Dendritic cell treated with granulocyte-macrophage colony-stimulating factor and Interleukin-4, amounts not matched to agents 40 ng/mL and 50 ng/mL, for 4 days (primary cell): ENCODE measurements at regions not wholly inside any gene's neighbourhood (a gene's known extent, or its start where the extent isn't known, plus 50 kb on each side); places are given as distances from the start of the nearest gene placed in this dataset.

Experiments
- H3K27ac Mint-ChIP-seq: one replicate; pipeline ENCODE4 v1.8.0; 2022; ENCODE audit warnings: mild to moderate bottlenecking, mixed read lengths
- H3K27me3 Mint-ChIP-seq: one replicate; pipeline ENCODE4 v1.8.0; 2022; ENCODE audit warnings: mild to moderate bottlenecking, mixed read lengths
- H3K36me3 Mint-ChIP-seq: one replicate; pipeline ENCODE4 v1.8.0; 2022; ENCODE audit warnings: low read depth, mixed read lengths
- H3K4me1 Mint-ChIP-seq: one replicate; pipeline ENCODE4 v1.8.0; 2022; ENCODE audit warnings: low read depth, mixed read lengths
- H3K4me3 Mint-ChIP-seq: one replicate; pipeline ENCODE4 v1.8.0; 2022; ENCODE audit warnings: mild to moderate bottlenecking, moderate library complexity, mixed read lengths
- H3K9me3 Mint-ChIP-seq: one replicate; pipeline ENCODE4 v1.8.0; 2022; ENCODE audit warnings: mixed read lengths
- intact Hi-C: fragments of 100-400 bp; cut with micrococcal nuclease; formaldehyde crosslinking; loops from one replicate; pipeline ENCODE4 v1.15.0; 2022

- no peak overlapping the region for H3K4me3 Mint-ChIP-seq
- intact Hi-C loops = no loop called here
- H3K9me3 Mint-ChIP-seq = no peaks in the 10 kb centered on the region
- H3K36me3 Mint-ChIP-seq = no peaks in the 10 kb centered on the region
- H3K27me3 Mint-ChIP-seq = peaks cover 58% of the 10 kb centered on the region
- H3K4me1 Mint-ChIP-seq = no peaks in the 10 kb centered on the region
- H3K27ac Mint-ChIP-seq = no peak overlapping the region
Observed at GRCh38 chr1:22344329-22344630, 107.4 kb upstream of the ZBTB40 start.

- no peaks in the 10 kb centered on the region for H3K9me3 Mint-ChIP-seq
- no peaks in the 10 kb centered on the region for H3K4me1 Mint-ChIP-seq
- no peak overlapping the region for H3K27ac Mint-ChIP-seq
- intact Hi-C loops = no loop called here
- H3K36me3 Mint-ChIP-seq = no peaks in the 10 kb centered on the region
- H3K4me3 Mint-ChIP-seq = no peak overlapping the region
- peaks cover 64% of the 10 kb centered on the region for H3K27me3 Mint-ChIP-seq
Observed at GRCh38 chr1:22344851-22345560, 106.6 kb upstream of the ZBTB40 start.

- Mint-ChIP-seq H3K27ac (no peak overlapping the region), H3K27me3 (peaks cover 74% of the 10 kb centered on the region), H3K36me3 (no peaks in the 10 kb centered on the region), H3K4me3 (no peak overlapping the region), H3K9me3 (no peaks in the 10 kb centered on the region), H3K4me1 (no peaks in the 10 kb centered on the region)
- intact Hi-C loops = no loop called here
Observed at GRCh38 chr1:22347854-22348760, 103.5 kb upstream of the ZBTB40 start.

GRCh38 chr1:22349362-22350043 lies 102.1 kb upstream of the ZBTB40 start:
- H3K27me3 Mint-ChIP-seq = peaks cover 61% of the 10 kb centered on the region
- H3K36me3 Mint-ChIP-seq = no peaks in the 10 kb centered on the region
- H3K27ac Mint-ChIP-seq = no peak overlapping the region
- H3K4me3 Mint-ChIP-seq = no peak overlapping the region
- intact Hi-C loops = no loop called here
- H3K9me3 Mint-ChIP-seq = no peaks in the 10 kb centered on the region
- no peaks in the 10 kb centered on the region for H3K4me1 Mint-ChIP-seq

GRCh38 chr1:22350171-22350923 lies 101.3 kb upstream of the ZBTB40 start:
- no peaks in the 10 kb centered on the region for H3K9me3 Mint-ChIP-seq
- intact Hi-C loops = no loop called here
- H3K4me3 Mint-ChIP-seq = no peak overlapping the region
- no peak overlapping the region for H3K27ac Mint-ChIP-seq
- no peaks in the 10 kb centered on the region for H3K36me3 Mint-ChIP-seq
- peaks cover 54% of the 10 kb centered on the region for H3K27me3 Mint-ChIP-seq
- no peaks in the 10 kb centered on the region for H3K4me1 Mint-ChIP-seq

- H3K27me3 Mint-ChIP-seq = peaks cover 54% of the 10 kb centered on the region
- H3K9me3 Mint-ChIP-seq = no peaks in the 10 kb centered on the region
- no peak overlapping the region for H3K27ac Mint-ChIP-seq
- no peaks in the 10 kb centered on the region for H3K36me3 Mint-ChIP-seq
- intact Hi-C loops = no loop called here
- H3K4me1 Mint-ChIP-seq = no peaks in the 10 kb centered on the region
- H3K4me3 Mint-ChIP-seq = no peak overlapping the region
Observed at GRCh38 chr1:22350924-22351767, 100.5 kb upstream of the ZBTB40 start.

GRCh38 chr1:22351768-22352080 lies 99.9 kb upstream of the ZBTB40 start:
- intact Hi-C loops = no loop called here
- Mint-ChIP-seq H3K4me1 (no peaks in the 10 kb centered on the region), H3K36me3 (no peaks in the 10 kb centered on the region), H3K27ac (no peak overlapping the region), H3K9me3 (no peaks in the 10 kb centered on the region), H3K27me3 (peaks cover 53% of the 10 kb centered on the region), H3K4me3 (no peak overlapping the region)

GRCh38 chr1:22352355-22352754 lies 99.3 kb upstream of the ZBTB40 start:
- Mint-ChIP-seq H3K36me3 (no peaks in the 10 kb centered on the region), H3K4me1 (no peaks in the 10 kb centered on the region), H3K27me3 (peaks cover 55% of the 10 kb centered on the region), H3K27ac (no peak overlapping the region), H3K9me3 (no peaks in the 10 kb centered on the region), H3K4me3 (no peak overlapping the region)
- intact Hi-C loops = no loop called here

- no peaks in the 10 kb centered on the region for H3K4me1 Mint-ChIP-seq
- no peaks in the 10 kb centered on the region for H3K36me3 Mint-ChIP-seq
- peaks cover 55% of the 10 kb centered on the region for H3K27me3 Mint-ChIP-seq
- H3K27ac Mint-ChIP-seq = no peak overlapping the region
- no peak overlapping the region for H3K4me3 Mint-ChIP-seq
- no peaks in the 10 kb centered on the region for H3K9me3 Mint-ChIP-seq
- intact Hi-C loops = no loop called here
Observed at GRCh38 chr1:22352896-22353295, 98.8 kb upstream of the ZBTB40 start.

- Mint-ChIP-seq H3K4me1 (no peaks in the 10 kb centered on the region), H3K27ac (no peak overlapping the region), H3K36me3 (no peaks in the 10 kb centered on the region), H3K27me3 (peaks cover 25% of the 10 kb centered on the region), H3K9me3 (no peaks in the 10 kb centered on the region), H3K4me3 (no peak overlapping the region)
- intact Hi-C loops = no loop called here
Observed at GRCh38 chr1:22359427-22359826, 92.2 kb upstream of the ZBTB40 start.

- Mint-ChIP-seq H3K9me3 (no peaks in the 10 kb centered on the region), H3K27ac (no peak overlapping the region), H3K36me3 (no peaks in the 10 kb centered on the region), H3K4me3 (no peak overlapping the region), H3K27me3 (peaks cover 20% of the 10 kb centered on the region), H3K4me1 (no peaks in the 10 kb centered on the region)
- intact Hi-C loops = no loop called here
Observed at GRCh38 chr1:22362626-22363402, 88.8 kb upstream of the ZBTB40 start.

GRCh38 chr1:22363403-22364325 lies 88.0 kb upstream of the ZBTB40 start:
- Mint-ChIP-seq H3K9me3 (no peaks in the 10 kb centered on the region), H3K4me1 (no peaks in the 10 kb centered on the region), H3K27me3 (peaks cover 19% of the 10 kb centered on the region), H3K4me3 (no peak overlapping the region), H3K27ac (no peak overlapping the region), H3K36me3 (no peaks in the 10 kb centered on the region)
- intact Hi-C loops = no loop called here
